GM18858 (cell line): ENCODE measurements at regions not wholly inside any gene's neighbourhood (a gene's known extent, or its start where the extent isn't known, plus 50 kb on each side); places are given as distances from the start of the nearest gene placed in this dataset.
"Not testable (repeated sequence)": the region's sequence is repeated elsewhere in the genome, so short reads cannot be mapped to it uniquely, and the experiment has no call there.

Source experiments
- ATAC-seq: cut with Tn5 transposase; IDR thresholded peaks from one replicate; pipeline ENCODE4 v1.9.1; 2021; ENCODE audit not compliant: unreplicated experiment

GRCh38 chr7:153072806-153073205, 313.3 kb downstream of the ACTR3B start:
- ATAC-seq, result no peak

GRCh38 chr7:153076289-153076688, 316.7 kb downstream of the ACTR3B start:
- ATAC-seq, result not testable (repeated sequence)

GRCh38 chr7:153081496-153081895, 321.9 kb downstream of the ACTR3B start:
- ATAC-seq, result no peak

DNA sequence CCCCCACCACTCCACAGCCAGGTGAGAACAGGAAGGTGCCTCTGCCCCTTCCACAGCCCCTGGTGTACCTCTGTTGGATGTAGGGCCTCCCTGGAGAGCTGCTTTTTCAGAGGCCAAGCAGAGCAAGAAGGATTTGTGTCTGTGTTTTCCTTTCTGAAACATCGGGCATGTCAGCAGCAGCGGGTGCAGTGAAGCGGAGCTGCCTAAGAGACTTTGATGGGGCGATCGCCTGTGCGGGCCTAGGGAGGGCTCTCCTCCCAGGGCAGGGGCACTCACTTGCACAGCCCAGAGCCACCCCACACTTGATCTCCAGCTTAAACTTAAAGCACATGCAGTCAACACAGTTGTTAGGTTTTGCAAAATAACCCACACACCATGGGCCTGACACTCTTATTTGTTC, 324.7 kb downstream of the ACTR3B start:
- no peak for ATAC-seq

- no peak for ATAC-seq
These were observed 327.9 kb downstream of the ACTR3B start for GRCh38 chr7:153087498-153087897.

DNA sequence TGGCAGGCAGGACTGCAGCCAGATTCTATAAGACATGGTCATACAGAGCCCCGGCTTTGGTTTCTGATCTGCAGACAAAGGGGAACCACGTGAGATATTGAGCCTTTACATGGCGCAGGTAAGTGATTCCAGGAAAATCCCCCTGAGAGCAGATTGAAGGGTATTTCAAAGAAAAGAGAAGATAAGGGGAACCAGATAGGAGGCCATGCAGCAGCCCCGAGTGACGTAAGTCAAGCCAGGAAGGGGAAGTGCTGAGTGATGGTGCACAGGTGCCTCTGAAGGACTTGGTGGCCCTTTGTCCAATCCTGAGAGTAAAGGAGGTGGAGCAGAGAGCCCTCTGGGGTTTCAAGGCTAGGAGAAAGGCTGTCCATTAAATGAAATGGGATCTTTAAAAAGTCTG, 329.0 kb downstream of the ACTR3B start:
- ATAC-seq, result no peak

DNA sequence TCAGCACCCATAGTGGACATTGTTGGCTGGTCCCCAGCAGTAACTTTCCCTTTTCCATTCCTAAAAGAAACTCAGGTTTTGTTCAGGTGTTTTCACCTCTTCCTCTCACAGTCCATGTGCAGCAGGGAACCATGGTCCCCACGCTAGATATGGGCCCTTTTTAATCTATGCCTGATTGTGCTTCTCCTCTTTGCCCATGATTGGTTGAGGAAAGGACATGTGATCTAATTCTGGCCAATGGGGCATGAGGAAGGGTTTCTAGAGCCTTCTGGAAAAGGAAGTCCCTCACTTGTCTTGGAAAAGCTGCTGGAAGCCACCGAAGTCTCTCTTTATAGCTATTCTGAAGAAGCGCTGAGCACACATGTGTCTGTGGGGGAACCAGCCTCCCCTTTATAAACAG, 330.7 kb downstream of the ACTR3B start:
- no peak for ATAC-seq

GRCh38 chr7:153090764-153091163, 331.2 kb downstream of the ACTR3B start:
- no peak for ATAC-seq

DNA sequence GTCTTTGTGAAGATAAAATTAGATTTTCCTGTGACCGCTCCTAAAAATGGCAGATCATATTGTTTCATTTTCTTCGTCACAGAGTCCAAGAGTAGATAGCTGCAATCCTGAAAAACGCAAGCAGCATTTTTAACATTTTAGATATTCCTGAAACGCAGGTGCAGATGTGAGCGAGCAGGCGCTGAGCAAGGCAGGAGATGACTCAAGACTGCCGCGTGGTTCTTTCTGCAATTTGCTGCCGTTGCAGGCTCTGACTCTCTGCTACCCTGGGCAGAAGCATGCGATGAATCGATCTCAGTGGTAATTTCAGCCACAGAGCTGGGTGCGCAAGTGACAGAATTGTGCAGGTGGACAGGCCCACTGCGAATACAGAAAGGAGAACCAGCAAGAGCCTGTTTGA, 331.9 kb downstream of the ACTR3B start:
- no peak for ATAC-seq

DNA sequence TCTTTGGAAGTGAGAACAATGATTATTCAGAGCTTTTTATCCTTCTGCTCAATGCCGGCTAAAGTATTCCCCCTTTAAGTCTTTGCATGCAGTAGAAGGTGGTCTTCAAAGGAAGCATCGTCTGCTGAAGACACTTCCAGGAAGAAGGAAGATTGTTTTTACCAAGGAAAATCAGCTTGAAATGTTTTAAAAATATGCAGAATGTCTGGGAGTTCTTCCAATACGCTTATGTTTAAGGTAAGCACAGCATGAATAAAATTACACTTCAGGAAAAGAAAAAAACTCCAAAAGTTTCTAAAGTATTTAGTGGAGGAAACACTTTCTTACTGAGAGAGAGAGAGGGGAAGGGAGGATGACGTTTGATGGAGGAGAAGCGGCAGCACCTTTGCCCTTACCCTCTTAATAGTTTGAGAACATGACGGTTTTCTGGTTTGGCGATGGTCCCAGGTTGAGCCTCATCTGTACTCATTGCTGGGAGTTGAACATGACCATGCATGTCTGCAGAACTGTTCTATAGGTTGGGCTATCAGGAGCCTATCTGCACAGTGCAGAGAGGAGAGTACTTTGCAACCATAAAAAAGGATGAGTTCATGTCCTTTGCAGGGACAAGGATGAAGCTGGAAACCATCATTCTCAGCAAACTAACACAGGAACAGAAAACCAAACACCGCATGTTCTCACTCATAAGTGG, 338.1 kb downstream of the ACTR3B start:
- ATAC-seq, result no peak

GRCh38 chr7:153099235-153099634, 339.7 kb downstream of the ACTR3B start:
- no peak for ATAC-seq

- ATAC-seq, result no peak
These were observed 341.2 kb downstream of the ACTR3B start for GRCh38 chr7:153100691-153101237.

DNA sequence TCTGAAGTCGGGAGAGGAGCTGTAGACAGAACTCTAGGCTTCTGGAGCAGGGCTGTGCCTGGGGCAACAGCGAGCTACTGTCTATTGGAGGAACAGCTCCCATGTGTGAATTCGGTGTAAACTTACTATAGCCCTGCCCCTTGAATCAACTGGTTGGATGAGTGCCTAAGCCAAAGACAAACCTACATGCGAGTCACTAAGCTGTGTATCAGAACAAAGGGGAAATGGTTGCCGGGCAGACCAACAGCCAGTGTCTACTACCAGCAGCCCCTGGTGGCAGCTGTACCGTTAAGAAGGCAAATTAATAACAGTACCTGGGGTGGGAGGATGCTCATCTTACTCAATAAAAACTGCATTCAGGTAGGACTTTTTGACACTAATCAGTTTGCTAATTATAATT, 343.6 kb downstream of the ACTR3B start:
- no peak for ATAC-seq

GRCh38 chr7:153107826-153108225, 348.3 kb downstream of the ACTR3B start:
- no peak for ATAC-seq

GRCh38 chr7:153109566-153109965, 350.0 kb downstream of the ACTR3B start:
- no peak for ATAC-seq

DNA sequence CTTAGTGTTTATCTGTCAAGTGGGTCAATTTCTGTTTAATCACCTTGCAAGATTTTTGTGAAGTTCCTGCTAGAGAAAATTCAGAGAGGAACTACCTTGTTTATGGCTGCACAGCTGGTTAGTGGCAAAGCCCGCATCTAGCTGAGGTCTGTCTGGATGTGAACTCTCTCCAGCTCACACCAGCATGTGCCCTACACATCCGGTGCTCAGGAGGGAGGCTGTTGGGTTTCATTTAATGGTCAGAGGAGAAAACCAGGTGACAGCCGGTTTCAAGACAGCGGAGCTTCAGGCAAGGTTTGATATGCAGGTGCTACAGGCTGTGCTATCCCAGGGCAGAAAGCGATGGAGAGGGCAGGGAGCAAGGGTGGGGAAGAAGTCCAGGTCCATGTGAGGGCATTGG, 351.1 kb downstream of the ACTR3B start:
- ATAC-seq, result no peak

- not testable (repeated sequence) for ATAC-seq
These were observed 362.7 kb downstream of the ACTR3B start for GRCh38 chr7:153122255-153122654.

GRCh38 chr7:153130052-153130451, 370.5 kb downstream of the ACTR3B start:
- no peak for ATAC-seq

DNA sequence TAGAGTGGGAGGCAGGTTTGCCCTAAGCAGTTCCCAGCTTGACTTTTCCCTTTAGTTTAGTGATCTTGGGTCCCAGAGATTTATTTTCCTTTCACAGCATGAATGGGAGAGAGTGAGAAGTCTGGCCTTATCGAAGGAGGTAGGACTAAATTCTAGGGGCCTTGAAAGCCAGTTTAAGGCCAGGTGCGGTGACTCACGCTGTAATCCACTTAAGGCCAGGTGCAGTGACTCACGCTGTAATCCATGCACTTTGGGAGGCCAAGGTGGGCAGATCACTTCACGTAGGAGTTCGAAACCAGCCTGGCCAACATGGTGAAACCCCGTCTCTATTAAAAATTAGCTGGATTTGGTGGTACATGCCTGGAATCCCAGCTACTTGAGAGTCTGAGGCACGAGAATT, 392.2 kb downstream of the ACTR3B start:
- ATAC-seq, result no peak

- ATAC-seq, result no peak
These were observed 393.4 kb downstream of the ACTR3B start for GRCh38 chr7:153152801-153153422.

- no peak for ATAC-seq
These were observed 398.6 kb downstream of the ACTR3B start for GRCh38 chr7:153158149-153158548.

DNA sequence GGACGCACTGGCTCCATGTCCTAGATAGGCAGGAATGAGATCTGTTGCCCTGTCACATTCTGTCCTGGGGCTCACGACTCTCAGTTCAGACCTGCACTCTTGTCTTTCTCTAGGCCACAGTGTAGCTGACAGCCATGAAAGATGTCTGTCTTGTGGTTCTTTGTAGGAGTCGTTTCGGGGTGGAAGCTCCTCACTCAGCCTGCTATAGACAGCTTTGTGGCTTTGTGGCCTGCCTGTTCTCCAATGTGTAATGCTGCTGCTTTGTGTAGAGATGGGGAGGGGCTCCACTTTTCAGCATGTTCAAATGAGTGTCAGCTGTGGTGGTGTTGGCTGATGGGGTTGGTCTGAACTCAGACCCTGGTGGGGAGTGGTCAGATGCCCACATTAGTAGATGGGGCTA, 410.7 kb downstream of the ACTR3B start:
- no peak for ATAC-seq

- ATAC-seq, result no peak
These were observed 426.4 kb downstream of the ACTR3B start for GRCh38 chr7:153185936-153186335.
